Activated CD4-positive, alpha-beta memory T cell treated with anti-CD3 and anti-CD28 coated beads for 36 hours (primary cell): ENCODE measurements at regions not wholly inside any gene's neighbourhood (a gene's known extent, or its start where the extent isn't known, plus 50 kb on each side); places are given as distances from the start of the nearest gene placed in this dataset.
"Not testable (repeated sequence)": the region's sequence is repeated elsewhere in the genome, so short reads cannot be mapped to it uniquely, and the experiment has no call there.

ENCODE experiments used
- CTCF ChIA-PET: fragments of 350-600 bp; sonication (Branson Sonifier 250); formaldehyde crosslinking; loops from one replicate; lab custom pipeline; 2021; ENCODE audit warnings: antibody characterized with exemption, inconsistent platforms; lab: Charles Lee
- POLR2A ChIA-PET: fragments of 350-600 bp; sonication (Branson Sonifier 250); formaldehyde crosslinking; loops from one replicate; lab custom pipeline; 2021; ENCODE audit warnings: antibody characterized with exemption; lab: Charles Lee
- DNase-seq: peaks from one replicate; pipeline ENCODE4 v3.0.0-alpha.2; 2020
- H3K27ac Mint-ChIP-seq: one replicate; pipeline ENCODE4 v1.8.0; 2021; ENCODE audit warnings: mixed read lengths
- H3K27me3 Mint-ChIP-seq: one replicate; pipeline ENCODE4 v1.8.0; 2021; ENCODE audit warnings: mixed read lengths
- H3K36me3 Mint-ChIP-seq: one replicate; pipeline ENCODE4 v1.8.0; 2021; ENCODE audit warnings: mixed read lengths
- H3K4me1 Mint-ChIP-seq: one replicate; pipeline ENCODE4 v1.8.0; 2021; ENCODE audit warnings: low read depth, mixed read lengths
- H3K4me3 Mint-ChIP-seq: one replicate; pipeline ENCODE4 v1.8.0; 2021; ENCODE audit warnings: mild to moderate bottlenecking, mixed read lengths
- H3K9me3 Mint-ChIP-seq: one replicate; pipeline ENCODE4 v1.8.0; 2021; ENCODE audit warnings: mixed read lengths
- intact Hi-C: fragments of 100-400 bp; cut with micrococcal nuclease; formaldehyde crosslinking; loops from one replicate; pipeline ENCODE4 v1.15.1; 2023

DNA sequence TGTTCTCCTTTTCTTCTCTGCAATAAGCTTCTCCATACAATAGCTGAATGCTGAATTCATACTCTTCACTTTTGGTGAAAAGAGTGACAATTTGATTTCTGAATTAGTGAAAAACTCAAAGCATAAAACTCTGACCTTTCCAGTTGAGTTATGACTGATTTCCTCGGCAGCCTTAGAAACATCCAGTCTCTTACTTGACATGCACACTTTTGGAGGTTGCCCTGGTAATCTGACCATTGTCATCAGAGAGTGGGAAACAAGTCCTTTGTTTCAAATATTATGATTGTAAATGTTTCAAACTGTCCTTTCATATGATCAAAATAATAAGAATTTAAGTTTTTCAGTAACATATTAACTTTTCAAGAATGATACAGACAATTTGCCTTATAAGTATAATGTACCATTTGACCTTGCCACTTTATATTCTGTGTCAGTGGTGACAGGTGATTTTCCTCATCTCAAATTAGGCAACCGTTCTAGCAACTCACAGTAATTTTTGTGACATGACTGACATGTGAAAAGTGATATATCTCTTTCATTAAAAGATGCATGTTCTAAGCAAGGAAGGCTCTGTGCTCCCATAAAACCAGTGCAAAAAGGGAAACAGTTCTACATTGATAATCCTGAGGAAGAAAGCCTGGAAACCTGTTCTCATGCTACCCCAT lies 507.6 kb upstream of the ROBO2 start:
- Mint-ChIP-seq H3K9me3 (peaks cover 40% of the 10 kb centered on the region), H3K27ac (no peak overlapping the region), H3K36me3 (no peaks in the 10 kb centered on the region), H3K4me3 (no peak overlapping the region), H3K27me3 (no peaks in the 10 kb centered on the region), H3K4me1 (no peaks in the 10 kb centered on the region)
- intact Hi-C loops = no loop called here
- ChIA-PET POLR2A (no interaction called here), CTCF (no interaction called here)
- no peak for DNase-seq

DNA sequence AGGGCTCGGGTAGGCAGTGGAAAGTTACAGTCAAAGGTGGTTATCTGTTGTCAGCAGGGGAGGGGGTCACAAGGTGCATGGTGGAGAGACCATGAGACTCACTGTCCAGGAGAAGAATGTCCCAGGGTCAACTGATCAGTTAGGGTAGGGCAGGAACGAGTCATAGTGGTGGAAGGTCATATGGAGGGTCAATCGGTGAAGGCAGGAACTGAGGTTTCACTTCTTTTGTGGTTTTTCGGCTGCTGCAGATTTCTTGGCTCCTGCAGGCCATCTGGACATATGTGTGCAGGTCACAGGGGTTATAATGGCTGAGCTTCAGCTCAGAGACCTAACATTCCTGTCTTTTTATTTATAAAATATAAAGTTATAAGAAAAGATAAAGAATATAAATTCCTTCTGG lies 506.2 kb upstream of the ROBO2 start:
- H3K9me3 Mint-ChIP-seq = peaks cover 39% of the 10 kb centered on the region
- CTCF ChIA-PET, H3K36me3 Mint-ChIP-seq, H3K4me1 Mint-ChIP-seq, H3K4me3 Mint-ChIP-seq, POLR2A ChIA-PET, DNase-seq, intact Hi-C loops, H3K27ac Mint-ChIP-seq, H3K27me3 Mint-ChIP-seq: not testable (repeated sequence)

DNA sequence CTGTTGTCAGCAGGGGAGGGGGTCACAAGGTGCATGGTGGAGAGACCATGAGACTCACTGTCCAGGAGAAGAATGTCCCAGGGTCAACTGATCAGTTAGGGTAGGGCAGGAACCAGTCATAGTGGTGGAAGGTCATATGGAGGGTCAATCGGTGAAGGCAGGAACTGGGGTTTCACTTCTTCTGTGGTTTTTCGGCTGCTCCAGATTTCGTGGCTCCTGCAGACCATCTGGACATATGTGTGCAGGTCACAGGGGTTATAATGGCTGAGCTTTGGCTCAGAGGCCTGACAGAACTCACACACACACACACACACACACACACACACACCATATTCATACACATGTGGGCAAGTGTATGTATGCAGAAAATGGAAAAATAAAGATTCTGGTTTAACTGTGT lies 502.0 kb upstream of the ROBO2 start:
- H3K4me3 Mint-ChIP-seq, intact Hi-C loops, POLR2A ChIA-PET, H3K36me3 Mint-ChIP-seq, DNase-seq, H3K27ac Mint-ChIP-seq, CTCF ChIA-PET, H3K27me3 Mint-ChIP-seq, H3K4me1 Mint-ChIP-seq: not testable (repeated sequence)
- H3K9me3 Mint-ChIP-seq = peaks cover 31% of the 10 kb centered on the region

DNA sequence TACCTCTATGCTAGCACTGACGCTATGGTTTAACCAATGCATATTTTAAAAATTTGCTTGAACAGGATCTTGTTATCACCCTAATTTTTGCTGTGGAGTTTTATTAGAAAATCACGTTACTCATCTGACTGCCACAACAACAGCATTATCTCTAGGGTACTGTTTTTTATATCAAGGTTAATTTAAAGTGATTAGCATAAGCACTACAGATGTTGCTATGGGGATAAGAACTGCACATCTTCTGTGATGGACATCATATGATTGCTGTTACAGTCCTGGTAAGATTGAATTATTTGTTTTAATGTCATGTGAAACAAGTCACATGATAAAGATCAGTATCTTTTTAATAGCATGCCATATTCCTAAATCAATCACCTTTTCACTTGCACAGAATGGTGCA lies 492.2 kb upstream of the ROBO2 start:
- H3K27me3 Mint-ChIP-seq = no peaks in the 10 kb centered on the region
- intact Hi-C loops = no loop called here
- peaks cover 7% of the 10 kb centered on the region for H3K9me3 Mint-ChIP-seq
- no peak for DNase-seq
- no peak overlapping the region for H3K27ac Mint-ChIP-seq
- POLR2A ChIA-PET = no interaction called here
- no peak overlapping the region for H3K4me3 Mint-ChIP-seq
- H3K4me1 Mint-ChIP-seq = no peaks in the 10 kb centered on the region
- CTCF ChIA-PET = no interaction called here
- no peaks in the 10 kb centered on the region for H3K36me3 Mint-ChIP-seq

DNA sequence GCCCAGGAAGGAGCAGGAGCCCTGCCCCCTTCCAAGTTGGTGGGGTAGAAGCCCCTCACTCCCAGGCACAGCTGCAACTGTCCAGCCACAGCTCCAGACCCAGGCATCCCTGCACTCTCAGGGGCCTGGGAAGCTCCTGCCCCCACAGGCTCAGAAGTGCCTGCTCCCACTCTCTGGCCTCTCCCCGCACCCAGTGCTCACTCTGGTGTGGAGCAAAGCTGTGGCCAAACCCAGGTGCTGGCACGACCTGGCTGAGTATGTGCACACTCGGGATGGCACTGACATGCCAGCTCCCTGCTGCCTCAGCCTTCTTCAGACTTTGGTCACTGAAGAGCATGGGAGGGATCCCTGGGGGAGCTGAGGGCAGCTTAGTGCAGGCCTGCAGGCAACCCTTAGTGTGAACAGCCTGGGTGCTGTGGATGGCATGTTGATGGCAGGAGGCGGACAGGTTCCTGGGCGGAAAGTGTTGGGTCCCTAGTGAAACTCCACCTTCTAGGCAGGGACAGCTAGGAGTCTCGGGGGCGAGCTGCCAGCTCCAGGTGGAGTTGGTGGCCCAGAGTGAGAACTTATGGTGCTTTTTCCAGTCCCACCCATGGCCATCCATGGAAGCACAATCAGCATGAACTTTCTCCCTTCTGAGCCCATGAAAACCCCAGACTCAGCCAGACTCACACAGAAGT lies 489.2 kb upstream of the ROBO2 start:
- DNase-seq = no peak
- ChIA-PET CTCF (no interaction called here), POLR2A (no interaction called here)
- intact Hi-C loops = no loop called here
- no peak overlapping the region for H3K4me3 Mint-ChIP-seq
- peaks cover 7% of the 10 kb centered on the region for H3K9me3 Mint-ChIP-seq
- H3K36me3 Mint-ChIP-seq = no peaks in the 10 kb centered on the region
- H3K27ac Mint-ChIP-seq = no peak overlapping the region
- no peaks in the 10 kb centered on the region for H3K27me3 Mint-ChIP-seq
- no peaks in the 10 kb centered on the region for H3K4me1 Mint-ChIP-seq

DNA sequence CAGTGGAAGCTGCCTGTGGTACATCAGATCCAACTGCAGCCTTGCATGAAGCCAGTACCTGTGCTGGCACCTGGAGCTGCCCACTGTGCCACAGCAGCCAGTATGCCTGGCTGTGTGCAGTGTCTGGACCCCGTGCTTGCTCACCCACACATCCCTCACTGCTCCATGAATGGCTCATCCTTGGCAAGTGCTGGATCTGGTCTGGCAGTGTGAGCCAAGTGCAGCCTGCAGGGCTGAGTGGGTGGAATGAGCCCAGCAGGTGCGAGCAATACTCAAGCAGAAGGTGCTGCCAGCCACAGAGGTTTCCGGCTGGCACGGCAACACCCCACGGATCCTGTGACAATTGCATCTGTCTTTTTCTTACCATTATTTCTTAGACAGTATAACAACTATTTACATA lies 488.2 kb upstream of the ROBO2 start:
- intact Hi-C loops = no loop called here
- H3K27me3 Mint-ChIP-seq = no peaks in the 10 kb centered on the region

DNA sequence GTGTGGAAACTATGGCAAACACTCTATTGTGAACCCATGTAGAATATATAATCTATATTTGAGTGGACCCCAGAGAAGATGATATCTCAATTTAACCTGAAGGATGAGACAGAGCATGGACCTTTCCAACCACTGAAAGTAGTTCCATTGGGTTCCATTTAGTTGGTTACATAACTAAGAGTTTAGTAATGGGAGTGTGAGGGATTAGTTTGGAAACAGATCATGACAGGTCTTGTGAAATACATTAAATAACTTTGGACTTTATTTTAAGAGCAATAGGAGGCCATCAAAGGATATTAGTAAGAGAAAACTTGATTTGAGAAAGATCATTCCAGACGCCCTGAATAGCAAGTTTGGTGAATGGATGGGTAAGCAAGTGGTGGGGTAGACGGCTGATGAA lies 487.2 kb upstream of the ROBO2 start:
- Mint-ChIP-seq H3K4me3 (no peak overlapping the region), H3K36me3 (no peaks in the 10 kb centered on the region), H3K9me3 (peaks cover 5% of the 10 kb centered on the region), H3K27ac (no peak overlapping the region), H3K4me1 (no peaks in the 10 kb centered on the region), H3K27me3 (no peaks in the 10 kb centered on the region)
- ChIA-PET POLR2A (no interaction called here), CTCF (no interaction called here)
- DNase-seq = no peak
- intact Hi-C loops = no loop called here

More for the DNA sequence above, 488.2 kb upstream of the ROBO2 start:
- no peaks in the 10 kb centered on the region for H3K36me3 Mint-ChIP-seq
- CTCF ChIA-PET = no interaction called here
- DNase-seq = no peak
- no peak overlapping the region for H3K27ac Mint-ChIP-seq
- H3K4me3 Mint-ChIP-seq = no peak overlapping the region
- H3K4me1 Mint-ChIP-seq = no peaks in the 10 kb centered on the region
- POLR2A ChIA-PET = no interaction called here
- H3K9me3 Mint-ChIP-seq = peaks cover 5% of the 10 kb centered on the region

DNA sequence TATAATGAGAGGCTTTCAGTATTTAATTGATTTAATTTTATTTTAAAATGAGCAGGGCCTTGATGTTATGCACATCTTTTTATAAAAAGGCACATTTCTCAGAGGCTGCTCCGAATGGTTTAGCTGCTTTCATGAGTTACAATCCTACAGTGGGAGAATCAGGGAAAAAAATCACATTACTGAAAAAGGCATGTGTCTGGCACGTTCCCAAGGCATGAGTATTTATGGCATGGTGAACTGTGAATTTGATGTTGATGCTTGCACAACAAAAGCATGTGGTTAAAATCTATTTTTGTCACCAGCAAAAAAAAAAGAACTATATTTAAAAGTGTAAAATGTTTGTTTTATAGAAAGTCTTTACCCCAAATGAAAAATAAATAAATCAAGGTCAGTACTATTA lies 485.2 kb upstream of the ROBO2 start:
- H3K27ac Mint-ChIP-seq = no peak overlapping the region
- ChIA-PET POLR2A (no interaction called here), CTCF (no interaction called here)
- H3K27me3 Mint-ChIP-seq = no peaks in the 10 kb centered on the region
- no peaks in the 10 kb centered on the region for H3K36me3 Mint-ChIP-seq
- intact Hi-C loops = no loop called here
- H3K9me3 Mint-ChIP-seq = no peaks in the 10 kb centered on the region
- no peak for DNase-seq
- H3K4me1 Mint-ChIP-seq = no peaks in the 10 kb centered on the region
- H3K4me3 Mint-ChIP-seq = no peak overlapping the region

DNA sequence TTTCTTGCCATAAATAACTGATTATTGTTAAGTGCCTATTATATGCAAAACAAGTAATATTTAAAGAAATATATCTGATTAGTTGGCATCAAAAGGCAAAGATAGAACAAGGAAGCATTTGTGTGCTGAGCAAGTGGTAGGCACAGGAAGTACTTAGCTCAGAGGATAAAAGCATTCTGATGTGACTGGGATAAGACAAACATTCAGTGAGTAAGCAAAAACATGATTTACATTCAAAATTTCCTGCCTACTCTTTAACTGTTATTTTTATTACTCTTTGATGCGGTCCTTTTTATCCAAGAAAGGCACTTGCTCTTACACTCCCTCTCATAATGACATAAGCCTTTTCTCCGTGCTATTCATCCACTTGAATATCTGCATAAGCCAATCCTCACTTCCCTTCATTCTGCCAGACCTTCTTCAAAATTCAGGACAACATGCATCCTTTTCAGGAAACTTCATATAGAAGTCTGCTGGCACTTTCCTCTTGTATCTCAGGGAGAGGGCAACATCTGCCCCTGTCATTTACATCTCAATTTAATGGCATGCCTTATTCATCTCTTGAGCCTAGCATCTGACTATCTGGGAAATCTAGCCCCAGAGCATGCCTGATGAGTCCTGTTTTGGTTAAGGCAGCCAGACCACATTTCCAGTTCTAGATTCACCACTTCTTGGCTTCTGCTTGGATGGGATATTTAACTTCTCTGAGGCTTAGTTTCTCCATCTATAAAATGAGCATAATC lies 478.2 kb upstream of the ROBO2 start:
- intact Hi-C loops = no loop called here
- POLR2A ChIA-PET = no interaction called here
- H3K27me3 Mint-ChIP-seq = no peaks in the 10 kb centered on the region
- H3K4me3 Mint-ChIP-seq = no peak overlapping the region
- H3K9me3 Mint-ChIP-seq = no peaks in the 10 kb centered on the region
- no peak for DNase-seq
- H3K36me3 Mint-ChIP-seq = no peaks in the 10 kb centered on the region
- no peaks in the 10 kb centered on the region for H3K4me1 Mint-ChIP-seq
- CTCF ChIA-PET = interaction anchor here (0.9 kb wide), 1 partner anchor 147 kb away, joined by 3 read pairs; no protein-coding TSS in a partner anchor
- H3K27ac Mint-ChIP-seq = no peak overlapping the region

DNA sequence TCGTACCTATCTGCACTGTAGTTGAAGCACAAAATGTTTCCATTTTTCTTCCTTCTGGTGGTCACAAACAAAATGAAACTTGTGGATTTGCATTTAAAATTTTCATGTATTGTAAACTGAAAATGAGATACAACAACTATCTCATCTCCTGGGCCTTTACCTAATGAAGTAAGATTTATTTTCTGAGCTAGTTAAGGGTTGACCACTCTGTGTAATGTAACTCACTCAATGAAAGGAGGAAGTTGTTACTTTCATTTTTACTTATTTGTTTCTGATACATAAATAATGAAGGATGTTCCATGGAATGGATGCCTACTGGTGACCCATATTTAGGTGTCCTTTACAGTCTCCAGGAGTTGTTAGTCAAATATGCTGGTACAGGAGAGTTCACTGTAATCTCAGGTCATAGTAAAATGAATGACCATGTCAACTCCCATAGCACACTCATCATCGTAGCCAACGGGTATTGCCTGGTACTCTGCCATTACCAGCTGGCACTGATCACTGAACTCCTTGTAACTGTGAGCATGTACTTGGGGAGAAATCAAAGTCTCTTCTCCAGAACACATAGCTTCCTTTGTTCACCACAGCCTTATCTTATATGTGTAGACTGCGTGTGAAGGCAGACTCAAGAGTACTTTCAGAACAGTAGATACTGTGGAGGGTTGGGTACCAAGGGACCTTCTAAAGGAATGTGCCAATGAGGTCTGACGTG lies 474.2 kb upstream of the ROBO2 start:
- Mint-ChIP-seq H3K27me3 (no peaks in the 10 kb centered on the region), H3K4me1 (no peaks in the 10 kb centered on the region), H3K9me3 (no peaks in the 10 kb centered on the region), H3K4me3 (no peak overlapping the region), H3K27ac (no peak overlapping the region), H3K36me3 (no peaks in the 10 kb centered on the region)
- POLR2A ChIA-PET = no interaction called here
- CTCF ChIA-PET = no interaction called here
- intact Hi-C loops = no loop called here
- DNase-seq = no peak

DNA sequence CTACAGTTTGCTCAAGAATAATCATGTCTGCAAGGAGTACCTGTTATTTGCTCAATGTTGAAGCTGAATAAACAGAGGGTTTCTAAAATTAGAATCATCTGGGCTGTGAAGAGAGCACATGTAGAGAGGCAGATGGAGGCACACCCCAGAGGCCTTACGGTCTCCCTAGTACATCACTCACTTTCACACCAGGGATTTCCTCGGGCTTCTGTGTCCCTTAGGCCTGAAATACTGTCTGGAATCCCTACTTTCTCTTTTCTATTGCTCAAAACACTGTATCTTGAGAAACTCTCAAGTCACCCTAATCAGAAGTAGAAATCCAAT lies 473.7 kb upstream of the ROBO2 start:
- H3K4me3 Mint-ChIP-seq = no peak overlapping the region
- no peak for DNase-seq
- no peak overlapping the region for H3K27ac Mint-ChIP-seq
- POLR2A ChIA-PET = no interaction called here
- CTCF ChIA-PET = no interaction called here
- H3K4me1 Mint-ChIP-seq = no peaks in the 10 kb centered on the region
- H3K36me3 Mint-ChIP-seq = no peaks in the 10 kb centered on the region
- H3K27me3 Mint-ChIP-seq = no peaks in the 10 kb centered on the region
- no peaks in the 10 kb centered on the region for H3K9me3 Mint-ChIP-seq
- intact Hi-C loops = no loop called here

DNA sequence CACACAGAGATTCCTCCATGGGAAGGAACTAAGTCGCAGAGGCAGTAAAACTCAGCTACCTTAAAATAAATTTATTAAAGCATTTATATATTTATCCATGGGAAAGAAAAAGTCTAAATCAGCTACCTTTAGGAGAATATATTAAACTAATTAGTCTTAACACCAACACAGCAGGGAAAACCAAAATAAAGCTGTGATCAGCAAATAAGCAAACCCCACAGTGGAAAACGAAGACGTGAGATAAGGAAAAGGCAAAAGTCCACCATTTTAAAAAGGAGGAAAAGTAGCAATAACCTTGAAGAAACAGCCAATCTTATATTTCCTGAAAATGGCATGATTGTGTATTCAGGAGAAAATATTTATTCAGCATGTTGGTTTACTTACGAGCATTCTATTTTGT lies 473.0 kb upstream of the ROBO2 start:
- POLR2A ChIA-PET = no interaction called here
- DNase-seq = no peak
- CTCF ChIA-PET = no interaction called here
- no peak overlapping the region for H3K27ac Mint-ChIP-seq
- intact Hi-C loops = no loop called here
- H3K9me3 Mint-ChIP-seq = no peaks in the 10 kb centered on the region
- H3K4me3 Mint-ChIP-seq = no peak overlapping the region
- no peaks in the 10 kb centered on the region for H3K27me3 Mint-ChIP-seq
- H3K36me3 Mint-ChIP-seq = no peaks in the 10 kb centered on the region
- H3K4me1 Mint-ChIP-seq = no peaks in the 10 kb centered on the region
